Endothelial cell of umbilical vein (primary cell): ENCODE measurements at regions not wholly inside any gene's neighbourhood (a gene's known extent, or its start where the extent isn't known, plus 50 kb on each side); places are given as distances from the start of the nearest gene placed in this dataset.

Experiments used
- BruUV-seq: library from RNA; stranded (reverse); fragments of 400-500 nt; replicated peaks from 2 replicates; lab custom pipeline; 2021; lab: Mats Ljungman, UMichigan
- CTCF ChIA-PET: fragments of 300-600, 350-600 bp; sonication (Branson Sonifier 250); formaldehyde crosslinking; loops from one replicate; lab custom pipeline; 2021; ENCODE audit warnings: antibody characterized with exemption, inconsistent platforms; lab: Charles Lee
- POLR2A ChIA-PET: fragments of 300-600, 350-600 bp; sonication (Branson Sonifier 250); formaldehyde crosslinking; loops from one replicate; lab custom pipeline; 2021; ENCODE audit warnings: antibody characterized with exemption, inconsistent platforms; lab: Charles Lee
- DNase-seq: peaks from one replicate; pipeline ENCODE4 v3.0.0-alpha.2; 2011; ENCODE audit warnings: low read depth, low spot score
- FAIRE-seq: peaks from 2 replicates; lab custom pipeline; 2011; peaks lifted over from hg19 to GRCh38; lab: Jason Lieb, UNC
- H2AFZ ChIP-seq: 2 replicates; pipeline ENCODE4 v1.6.0; 2012; ENCODE audit warnings: low read depth, low read length, control low read depth, inconsistent platforms
- H3K27ac ChIP-seq: 2 replicates; pipeline ENCODE4 v1.5.1; 2011; ENCODE audit warnings: low read depth, mild to moderate bottlenecking, control low read depth, low read length, moderate library complexity; ENCODE audit not compliant: insufficient read depth
- H3K27me3 ChIP-seq, 2 experiments: 2 replicates each; pipeline versions ENCODE4 v1.6.0 to v1.6.1; 2011; ENCODE audit warnings: low read length in 2 of 2, mixed read lengths in 1 of 2; ENCODE audit not compliant: control insufficient read depth in 2 of 2, insufficient read depth in 2 of 2
- H3K36me3 ChIP-seq, 2 experiments: 2 replicates in 1 of 2; 3 replicates in 1 of 2; pipeline ENCODE4 v1.5.1; 2011; ENCODE audit warnings: low read length in 2 of 2, mild to moderate bottlenecking in 1 of 2, moderate library complexity in 1 of 2; ENCODE audit not compliant: control insufficient read depth in 2 of 2, insufficient read depth in 2 of 2; ENCODE audit errors: extremely low read depth in 1 of 2
- H3K4me1 ChIP-seq: 3 replicates; pipeline ENCODE4 v1.5.1; 2011; ENCODE audit warnings: mild to moderate bottlenecking, low read length; ENCODE audit not compliant: control insufficient read depth, insufficient read depth; ENCODE audit errors: extremely low read depth
- H3K4me2 ChIP-seq: 2 replicates; pipeline ENCODE4 v1.6.1; 2011; ENCODE audit warnings: low read length, control low read depth, mixed read lengths; ENCODE audit not compliant: insufficient read depth
- H3K4me3 ChIP-seq, 3 experiments: fragments of 200-600 bp in 1 of 3; sonication (generic), shearing (Covaris generic) in 1 of 3; replicated peaks in 1 of 3; 2 replicates each; pipeline ENCODE4 v1.5.1; 2011 to 2016; ENCODE audit warnings: control low read depth in 3 of 3, low read length in 3 of 3, mild to moderate bottlenecking in 2 of 3, inconsistent platforms in 1 of 3, low read depth in 1 of 3, moderate library complexity in 1 of 3; ENCODE audit not compliant: insufficient read depth in 1 of 3
- H3K79me2 ChIP-seq: 2 replicates; pipeline ENCODE4 v1.6.0; 2012; ENCODE audit warnings: low read length, inconsistent platforms; ENCODE audit not compliant: control insufficient read depth, insufficient read depth
- H3K9ac ChIP-seq: replicated peaks from 2 replicates; pipeline ENCODE3; 2011; ENCODE audit warnings: low read length, control low read depth; ENCODE audit not compliant: insufficient read depth; ENCODE audit errors: extremely low read depth
- H3K9me1 ChIP-seq: replicated peaks from 3 replicates; pipeline ENCODE4 v1.6.0; 2011; ENCODE audit warnings: mild to moderate bottlenecking, low read length; ENCODE audit not compliant: control insufficient read depth, insufficient read depth; ENCODE audit errors: extremely low read depth
- H3K9me3 ChIP-seq: replicated peaks from 2 replicates; pipeline ENCODE4 v1.5.1; 2012; ENCODE audit warnings: low read length, inconsistent platforms; ENCODE audit not compliant: control insufficient read depth, insufficient read depth
- H4K20me1 ChIP-seq: replicated peaks from 2 replicates; pipeline ENCODE3; 2011; ENCODE audit warnings: mild to moderate bottlenecking, low read length; ENCODE audit not compliant: control insufficient read depth, insufficient read depth; ENCODE audit errors: extremely low read depth
- EZH2 ChIP-seq: IDR thresholded peaks from 2 replicates; pipeline ENCODE4 v1.6.1; 2012; ENCODE audit warnings: borderline replicate concordance, low read depth, mild to moderate bottlenecking, moderate library complexity, low read length, inconsistent platforms; ENCODE audit not compliant: severe bottlenecking
- FOS ChIP-seq: IDR thresholded peaks from 2 replicates; pipeline ENCODE4 v1.6.1; 2011; ENCODE audit warnings: mild to moderate bottlenecking, low read length, moderate library complexity, borderline replicate concordance; ENCODE audit not compliant: insufficient read depth
- GATA2 ChIP-seq: IDR thresholded peaks from 2 replicates; pipeline ENCODE4 v1.7.0; 2011; ENCODE audit warnings: low read depth, mild to moderate bottlenecking, moderate library complexity, mixed read lengths, low read length; ENCODE audit not compliant: insufficient read length, insufficient read depth
- JUN ChIP-seq: IDR thresholded peaks from 2 replicates; pipeline ENCODE4 v1.6.1; 2011; ENCODE audit warnings: borderline replicate concordance, low read depth; ENCODE audit not compliant: insufficient read length, insufficient read depth
- MYC ChIP-seq: IDR thresholded peaks from one replicate; pipeline ENCODE4 v1.6.1; 2011; ENCODE audit warnings: mild to moderate bottlenecking, low read depth, low read length
- POLR2A ChIP-seq: IDR thresholded peaks from 2 replicates; pipeline ENCODE4 v1.6.1; 2012; ENCODE audit warnings: low read depth, mild to moderate bottlenecking, control low read depth, low read length
- POLR2AphosphoS5 ChIP-seq: IDR thresholded peaks from 2 replicates; pipeline ENCODE4 v1.6.1; 2012; ENCODE audit warnings: low read depth, mild to moderate bottlenecking, control low read depth, low read length, moderate library complexity; ENCODE audit not compliant: insufficient read depth
- dilution Hi-C: fragments of 300-500 bp; cut with MboI; formaldehyde crosslinking; loops from one replicate; pipeline ENCODE4 v1.15.0; 2019; ENCODE audit warnings: low sequenced_read_pairs; ENCODE audit not compliant: extremely low pct_ligation_motif_present
- intact Hi-C: fragments of 100-400 bp; cut with micrococcal nuclease; formaldehyde crosslinking; loops from one replicate; pipeline ENCODE4 v1.10.0; 2022
- TF ChIP-seq, protein P1 (sequence below), 2 donors: IDR thresholded peaks; 1 replicate in 1 of 2; 2 replicates in 1 of 2; pipeline ENCODE4 v1.5.1; 2011; ENCODE audit warnings: low read length in 2 of 2, mild to moderate bottlenecking in 2 of 2, moderate library complexity in 2 of 2, control low read depth in 1 of 2, inconsistent platforms in 1 of 2, low read depth in 1 of 2; ENCODE audit not compliant: insufficient read depth in 1 of 2; ENCODE audit errors: extremely low read depth in 1 of 2
- TF ChIP-seq, protein P2 (sequence below): IDR thresholded peaks from 2 replicates; pipeline ENCODE4 v1.6.1; 2011; ENCODE audit not compliant: insufficient read depth, insufficient read length

GRCh38 chr18:4851301-4851976, 345.6 kb downstream of the AKAIN1 start:
- POLR2A ChIA-PET = no interaction called here
- FAIRE-seq = no peak
- Histone ChIP-seq H3K4me3 (no peak overlapping the region), H3K4me1 (no peaks in the 10 kb centered on the region), H4K20me1 (no peaks in the 10 kb centered on the region), H3K9me1 (no peaks in the 10 kb centered on the region), H3K4me2 (no peak overlapping the region), H3K9ac (no peak overlapping the region), H2AFZ (no peak overlapping the region), H3K27me3 (no peaks in the 10 kb centered on the region), H3K79me2 (no peaks in the 10 kb centered on the region), H3K9me3 (peaks cover 3% of the 10 kb centered on the region), H3K27ac (no peak overlapping the region), H3K36me3 (no peaks in the 10 kb centered on the region)
- CTCF ChIA-PET = no interaction called here
- intact Hi-C loops = no loop called here
- no TSS peak for BruUV-seq
- DNase-seq = no peak
- dilution Hi-C loops = no loop called here
- TF ChIP-seq POLR2AphosphoS5 = no peak
- no peak for TF ChIP-seq MYC
- TF ChIP-seq POLR2A = no peak
- no peak for TF ChIP-seq EZH2
- TF ChIP-seq, protein P1, sequence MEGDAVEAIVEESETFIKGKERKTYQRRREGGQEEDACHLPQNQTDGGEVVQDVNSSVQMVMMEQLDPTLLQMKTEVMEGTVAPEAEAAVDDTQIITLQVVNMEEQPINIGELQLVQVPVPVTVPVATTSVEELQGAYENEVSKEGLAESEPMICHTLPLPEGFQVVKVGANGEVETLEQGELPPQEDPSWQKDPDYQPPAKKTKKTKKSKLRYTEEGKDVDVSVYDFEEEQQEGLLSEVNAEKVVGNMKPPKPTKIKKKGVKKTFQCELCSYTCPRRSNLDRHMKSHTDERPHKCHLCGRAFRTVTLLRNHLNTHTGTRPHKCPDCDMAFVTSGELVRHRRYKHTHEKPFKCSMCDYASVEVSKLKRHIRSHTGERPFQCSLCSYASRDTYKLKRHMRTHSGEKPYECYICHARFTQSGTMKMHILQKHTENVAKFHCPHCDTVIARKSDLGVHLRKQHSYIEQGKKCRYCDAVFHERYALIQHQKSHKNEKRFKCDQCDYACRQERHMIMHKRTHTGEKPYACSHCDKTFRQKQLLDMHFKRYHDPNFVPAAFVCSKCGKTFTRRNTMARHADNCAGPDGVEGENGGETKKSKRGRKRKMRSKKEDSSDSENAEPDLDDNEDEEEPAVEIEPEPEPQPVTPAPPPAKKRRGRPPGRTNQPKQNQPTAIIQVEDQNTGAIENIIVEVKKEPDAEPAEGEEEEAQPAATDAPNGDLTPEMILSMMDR (IDR thresholded peaks at IDR 0.05; ENCODE audit: extremely low read depth in 1 of 2, insufficient read depth in 1 of 2, low read depth in 1 of 2, low read length in 2 of 2) = no peak
- TF ChIP-seq GATA2 = no peak
- no peak for TF ChIP-seq FOS
- TF ChIP-seq JUN = no peak
- TF ChIP-seq, protein P2, sequence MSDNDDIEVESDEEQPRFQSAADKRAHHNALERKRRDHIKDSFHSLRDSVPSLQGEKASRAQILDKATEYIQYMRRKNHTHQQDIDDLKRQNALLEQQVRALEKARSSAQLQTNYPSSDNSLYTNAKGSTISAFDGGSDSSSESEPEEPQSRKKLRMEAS = no peak
